Fibroblast of the aortic adventitia (primary cell): ENCODE measurements at regions not wholly inside any gene's neighbourhood (a gene's known extent, or its start where the extent isn't known, plus 50 kb on each side); places are given as distances from the start of the nearest gene placed in this dataset.

Source experiments
- DNase-seq: peaks from one replicate; pipeline ENCODE4 v3.0.0-alpha.2; 2010; ENCODE audit warnings: low read depth
- H3K4me3 ChIP-seq: 2 replicates; pipeline ENCODE4 v1.5.1; 2011; ENCODE audit warnings: low read depth, mild to moderate bottlenecking, control low read depth, low read length, moderate library complexity
- CTCF ChIP-seq: IDR thresholded peaks from 2 replicates; pipeline ENCODE4 v1.5.1; 2011; ENCODE audit warnings: mild to moderate bottlenecking, low read length, control low read depth, inconsistent platforms; ENCODE audit not compliant: insufficient read depth

- DNase-seq: peak; percentile 93
- no peak for TF ChIP-seq CTCF
- H3K4me3 ChIP-seq: no peak overlapping the region
These were observed 113.0 kb upstream of the RAP1B start for GRCh38 chr12:68497702-68498101.

GRCh38 chr12:68498736-68499135, 112.0 kb upstream of the RAP1B start:
- TF ChIP-seq CTCF: no peak
- no peak for DNase-seq

GRCh38 chr12:68499616-68500015, 111.1 kb upstream of the RAP1B start:
- TF ChIP-seq CTCF: no peak
- DNase-seq: no peak
- no peak overlapping the region for H3K4me3 ChIP-seq

More at GRCh38 chr12:68498736-68499135, 112.0 kb upstream of the RAP1B start:
- H3K4me3 ChIP-seq: no peak overlapping the region

- no peak overlapping the region for H3K4me3 ChIP-seq
- DNase-seq: no peak
- TF ChIP-seq CTCF: no peak
These were observed 109.5 kb upstream of the RAP1B start for GRCh38 chr12:68501226-68501625.

DNA sequence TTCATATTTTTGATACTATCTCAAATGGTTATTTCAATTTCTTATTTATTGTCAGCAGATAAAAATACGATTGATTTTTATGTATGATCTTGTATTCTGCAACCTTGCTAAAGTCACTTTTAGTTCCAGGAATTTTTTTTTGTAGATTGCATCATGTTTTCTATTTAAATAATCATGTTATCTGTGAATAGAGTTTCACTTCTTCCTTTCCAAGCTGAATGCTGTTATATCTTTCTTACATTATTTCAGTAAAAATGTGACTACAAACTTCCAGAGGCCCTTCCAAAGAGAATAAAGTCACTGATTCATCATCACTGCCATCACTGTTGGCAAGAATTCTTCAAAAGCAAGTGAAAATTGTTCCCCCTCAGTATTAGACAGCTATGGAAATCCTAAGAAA, 104.7 kb upstream of the RAP1B start:
- H3K4me3 ChIP-seq: no peak overlapping the region
- DNase-seq: peak; percentile 75
- no peak for TF ChIP-seq CTCF

DNA sequence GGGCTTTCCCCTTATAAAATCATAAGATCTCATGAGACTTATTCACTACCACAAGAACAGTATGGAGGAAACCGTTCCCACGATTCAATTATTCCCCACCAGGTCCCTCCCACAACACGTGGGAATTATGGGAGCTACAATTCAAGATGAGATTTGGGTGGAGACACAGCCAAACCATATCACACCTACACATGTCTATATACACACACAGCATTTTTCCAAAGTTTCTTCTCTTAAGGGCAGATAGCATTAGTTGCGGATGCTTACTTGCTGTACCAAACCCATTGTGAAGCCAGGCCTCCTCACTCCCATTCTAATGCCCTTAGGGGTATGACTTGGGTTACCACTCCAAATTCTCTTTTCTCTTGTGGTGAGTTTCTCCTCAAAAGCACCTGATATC, 104.1 kb upstream of the RAP1B start:
- DNase-seq: no peak
- no peak for TF ChIP-seq CTCF
- H3K4me3 ChIP-seq: no peak overlapping the region

DNA sequence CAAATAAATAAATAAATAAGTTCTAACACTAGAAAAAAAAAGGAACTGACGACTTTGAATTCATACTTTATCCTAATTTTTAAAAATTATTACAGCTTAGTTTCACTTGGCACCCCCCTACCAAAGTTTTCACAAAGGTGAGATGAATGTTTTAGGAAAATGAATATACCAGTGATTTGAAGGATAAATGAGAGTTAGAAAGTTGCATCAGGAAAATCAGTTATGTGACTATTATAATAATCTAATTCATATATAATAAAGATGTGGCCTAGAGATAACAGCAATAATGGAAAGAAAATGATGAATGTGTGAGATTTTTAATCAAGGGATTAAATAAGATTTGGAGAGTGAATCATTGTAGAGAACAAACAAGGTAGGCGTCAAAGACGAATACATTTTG, 103.0 kb upstream of the RAP1B start:
- TF ChIP-seq CTCF: no peak
- no peak overlapping the region for H3K4me3 ChIP-seq
- no peak for DNase-seq
